ENCODE measurements at regions not wholly inside any gene's neighbourhood (a gene's known extent, or its start where the extent isn't known, plus 50 kb on each side); places are given as distances from the start of the nearest gene placed in this dataset.

DNA sequence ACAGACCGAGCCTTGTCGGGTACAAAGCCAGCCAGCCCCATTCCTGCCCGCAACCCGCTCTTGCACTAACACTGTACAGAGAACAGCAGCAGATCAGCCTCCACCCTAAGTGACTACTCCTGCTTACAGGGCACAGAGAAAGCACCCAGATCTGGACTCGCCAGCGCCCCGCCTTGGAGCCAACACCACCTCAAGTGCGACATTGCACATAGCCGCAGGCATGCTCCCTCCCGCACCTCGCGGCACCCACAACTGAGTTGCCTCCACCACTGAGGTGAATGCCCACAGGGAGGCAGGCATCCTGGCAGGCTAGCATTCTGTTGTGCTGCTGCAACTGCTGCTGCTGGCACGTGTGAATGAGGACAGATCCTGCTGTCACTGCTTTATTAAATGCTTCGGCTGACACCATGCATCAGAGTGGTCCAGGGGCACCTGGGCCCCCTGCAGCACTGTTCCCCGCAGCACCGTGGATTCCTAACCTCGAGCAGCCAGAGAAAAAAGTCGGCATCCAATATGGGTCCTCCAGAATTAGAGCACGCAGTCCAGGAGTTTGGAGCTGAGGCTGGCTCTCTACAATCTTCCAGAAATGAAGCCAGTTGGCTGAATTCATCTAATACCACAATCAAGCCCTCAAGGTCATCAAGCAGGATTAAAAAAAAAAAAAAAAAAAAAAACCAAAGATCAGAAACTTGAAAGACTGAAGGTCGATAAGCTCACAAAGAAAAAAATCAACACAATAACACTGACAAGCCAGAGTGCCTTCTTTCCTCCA is 352.9 kb downstream of the GASK1B start:
- no peak for TF ChIP-seq EZH2 (IDR thresholded peaks at IDR 0.05)
- no peak for TF ChIP-seq POLR2AphosphoS5 (IDR thresholded peaks at IDR 0.05; ENCODE audit: borderline replicate concordance, low read depth, low read length)

Data from SK-N-MC (cell line).